Loucy (cell line): ENCODE measurements at regions not wholly inside any gene's neighbourhood (a gene's known extent, or its start where the extent isn't known, plus 50 kb on each side); places are given as distances from the start of the nearest gene placed in this dataset.
"Not testable (repeated sequence)": the region's sequence is repeated elsewhere in the genome, so short reads cannot be mapped to it uniquely, and the experiment has no call there.

Experiments
- H2AFZ ChIP-seq: fragments of 200-600 bp; sonication (generic); 2 replicates; pipeline ENCODE4 v1.6.0; 2016; ENCODE audit warnings: antibody characterized with exemption, mild to moderate bottlenecking, low read length, moderate library complexity
- H3F3A ChIP-seq: fragments of 200-600 bp; 2 replicates; pipeline ENCODE4 v1.6.0; 2016; ENCODE audit warnings: antibody characterized with exemption, low read depth, mild to moderate bottlenecking
- H3K27me3 ChIP-seq: fragments of 200-600 bp; sonication (generic); 2 replicates; pipeline ENCODE4 v1.6.1; 2014; ENCODE audit warnings: low read length, mild to moderate bottlenecking; ENCODE audit not compliant: insufficient read depth, poor library complexity, severe bottlenecking
- H3K36me3 ChIP-seq: fragments of 200-600 bp; sonication (generic); 2 replicates; pipeline ENCODE4 v1.6.1; 2016; ENCODE audit warnings: low read length; ENCODE audit not compliant: insufficient read depth
- H3K4me1 ChIP-seq: fragments of 200-600 bp; sonication (generic); 2 replicates; pipeline ENCODE4 v1.5.1; 2014; ENCODE audit warnings: low read length, mild to moderate bottlenecking; ENCODE audit not compliant: insufficient read depth, poor library complexity, severe bottlenecking
- H3K4me2 ChIP-seq: fragments of 200-600 bp; sonication (generic); 2 replicates; pipeline ENCODE4 v1.6.0; 2014; ENCODE audit warnings: antibody characterized with exemption, low read length, low read depth, mild to moderate bottlenecking; ENCODE audit not compliant: poor library complexity, severe bottlenecking
- H3K4me3 ChIP-seq: fragments of 200-600 bp; sonication (generic); 2 replicates; pipeline ENCODE4 v1.5.1; 2014; ENCODE audit warnings: low read length, mild to moderate bottlenecking, mixed read lengths; ENCODE audit not compliant: poor library complexity, severe bottlenecking
- H3K79me2 ChIP-seq: fragments of 200-600 bp; sonication (generic); 2 replicates; pipeline ENCODE4 v1.6.1; 2014; ENCODE audit warnings: low read length; ENCODE audit not compliant: insufficient read depth
- H3K9ac ChIP-seq: fragments of 200-600 bp; sonication (generic); 2 replicates; pipeline ENCODE4 v1.6.0; 2014; ENCODE audit warnings: mild to moderate bottlenecking, low read depth, low read length, moderate library complexity; ENCODE audit not compliant: poor library complexity, severe bottlenecking
- H3K9me2 ChIP-seq: fragments of 200-600 bp; sonication (generic); replicated peaks from 2 replicates; pipeline ENCODE4 v1.6.1; 2016; ENCODE audit warnings: low read depth, low read length, mixed read lengths
- H3K9me3 ChIP-seq: fragments of 200-600 bp; sonication (generic); 2 replicates; pipeline ENCODE4 v1.6.1; 2014; ENCODE audit warnings: mild to moderate bottlenecking, antibody characterized with exemption, low read length, low read depth; ENCODE audit not compliant: insufficient read depth
- H4K20me1 ChIP-seq: fragments of 200-600 bp; sonication (generic); 2 replicates; pipeline ENCODE4 v1.6.0; 2014; ENCODE audit warnings: antibody characterized with exemption, low read length, mild to moderate bottlenecking; ENCODE audit not compliant: insufficient read depth, poor library complexity, severe bottlenecking
- EZH2phosphoT487 ChIP-seq: fragments of 200-600 bp; IDR thresholded peaks from 2 replicates; pipeline ENCODE4 v1.6.1; 2018; ENCODE audit warnings: antibody characterized with exemption, mild to moderate bottlenecking, moderate library complexity, borderline replicate concordance
- TF ChIP-seq, protein P1 (sequence below): fragments of 200-600 bp; sonication (generic); conservative IDR thresholded peaks from 2 replicates; pipeline ENCODE4 v1.5.1; 2014; ENCODE audit warnings: mild to moderate bottlenecking, antibody characterized with exemption, low read length

GRCh38 chrX:123108513-123109427 is 75.3 kb upstream of the GRIA3 start:
- Histone ChIP-seq H3K79me2 (no peaks in the 10 kb centered on the region), H3K27me3 (no peaks in the 10 kb centered on the region), H3K4me1 (no peaks in the 10 kb centered on the region), H3K9me3 (no peaks in the 10 kb centered on the region), H3K9me2 (no peaks in the 10 kb centered on the region), H2AFZ (no peak overlapping the region), H4K20me1 (no peaks in the 10 kb centered on the region), H3K4me3 (no peak overlapping the region), H3K9ac (no peak overlapping the region), H3F3A (no peaks in the 10 kb centered on the region), H3K4me2 (no peak overlapping the region), H3K36me3 (no peaks in the 10 kb centered on the region)
- TF ChIP-seq, protein P1, sequence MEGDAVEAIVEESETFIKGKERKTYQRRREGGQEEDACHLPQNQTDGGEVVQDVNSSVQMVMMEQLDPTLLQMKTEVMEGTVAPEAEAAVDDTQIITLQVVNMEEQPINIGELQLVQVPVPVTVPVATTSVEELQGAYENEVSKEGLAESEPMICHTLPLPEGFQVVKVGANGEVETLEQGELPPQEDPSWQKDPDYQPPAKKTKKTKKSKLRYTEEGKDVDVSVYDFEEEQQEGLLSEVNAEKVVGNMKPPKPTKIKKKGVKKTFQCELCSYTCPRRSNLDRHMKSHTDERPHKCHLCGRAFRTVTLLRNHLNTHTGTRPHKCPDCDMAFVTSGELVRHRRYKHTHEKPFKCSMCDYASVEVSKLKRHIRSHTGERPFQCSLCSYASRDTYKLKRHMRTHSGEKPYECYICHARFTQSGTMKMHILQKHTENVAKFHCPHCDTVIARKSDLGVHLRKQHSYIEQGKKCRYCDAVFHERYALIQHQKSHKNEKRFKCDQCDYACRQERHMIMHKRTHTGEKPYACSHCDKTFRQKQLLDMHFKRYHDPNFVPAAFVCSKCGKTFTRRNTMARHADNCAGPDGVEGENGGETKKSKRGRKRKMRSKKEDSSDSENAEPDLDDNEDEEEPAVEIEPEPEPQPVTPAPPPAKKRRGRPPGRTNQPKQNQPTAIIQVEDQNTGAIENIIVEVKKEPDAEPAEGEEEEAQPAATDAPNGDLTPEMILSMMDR = no peak
- TF ChIP-seq EZH2phosphoT487 = no peak

DNA sequence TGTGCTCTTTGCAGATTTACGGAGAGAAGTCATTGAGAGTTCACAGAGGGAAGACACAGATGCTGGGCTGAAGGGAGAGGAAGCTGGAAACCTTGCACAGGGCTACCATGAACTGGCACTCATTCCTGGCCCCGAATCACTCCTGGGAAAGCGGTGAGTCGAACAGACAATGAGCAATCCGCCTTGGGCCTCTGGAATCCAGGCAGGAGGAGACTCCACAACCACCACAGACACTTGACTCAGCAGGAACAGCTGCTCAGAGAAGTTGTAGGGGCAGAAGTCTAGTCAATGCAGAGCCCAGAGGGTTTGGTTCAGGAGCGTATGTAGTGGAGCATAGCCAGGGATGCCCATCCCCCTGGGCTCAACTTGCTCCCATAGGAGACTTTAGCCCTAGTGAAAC is 62.8 kb upstream of the GRIA3 start:
- TF ChIP-seq EZH2phosphoT487 = no peak
- TF ChIP-seq, protein P1 = no peak
- no peak overlapping the region for H3K4me3 ChIP-seq
- H3K36me3 ChIP-seq = no peaks in the 10 kb centered on the region

DNA sequence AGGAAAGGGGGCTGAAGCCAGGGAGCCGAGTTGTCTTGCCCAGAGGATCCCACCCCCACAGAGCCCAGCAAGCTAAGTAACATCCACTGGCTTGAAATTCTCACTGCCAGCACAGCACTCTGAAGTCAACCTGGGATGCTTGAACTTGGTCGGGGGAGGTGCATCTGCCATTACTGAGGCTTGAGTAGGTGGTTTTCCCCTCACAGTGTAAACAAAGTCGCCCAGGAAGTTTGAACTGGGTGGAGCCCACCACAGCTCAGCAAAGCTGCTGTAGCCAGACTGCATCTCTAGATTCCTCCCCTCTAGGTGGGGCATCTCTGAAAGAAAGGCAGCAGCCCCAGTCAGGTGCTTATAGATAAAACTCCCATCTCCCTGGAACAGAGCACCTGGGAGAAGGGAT is 54.3 kb upstream of the GRIA3 start:
- H3K36me3 ChIP-seq, H3K4me1 ChIP-seq, H3K9me2 ChIP-seq, H3F3A ChIP-seq, H3K79me2 ChIP-seq, H3K27me3 ChIP-seq, H3K4me2 ChIP-seq, H3K4me3 ChIP-seq, H3K9ac ChIP-seq, H4K20me1 ChIP-seq, H2AFZ ChIP-seq, H3K9me3 ChIP-seq: not testable (repeated sequence)

More for the DNA sequence above, 62.8 kb upstream of the GRIA3 start:
- no peaks in the 10 kb centered on the region for H4K20me1 ChIP-seq
- no peaks in the 10 kb centered on the region for H3K27me3 ChIP-seq
- H3K9me2 ChIP-seq = no peaks in the 10 kb centered on the region
- H2AFZ ChIP-seq = no peak overlapping the region
- no peak overlapping the region for H3K9ac ChIP-seq
- no peak overlapping the region for H3K4me2 ChIP-seq
- H3K79me2 ChIP-seq = no peaks in the 10 kb centered on the region
- H3F3A ChIP-seq = no peaks in the 10 kb centered on the region
- no peaks in the 10 kb centered on the region for H3K9me3 ChIP-seq
- no peaks in the 10 kb centered on the region for H3K4me1 ChIP-seq
